HCT116 (cell line): ENCODE measurements at regions not wholly inside any gene's neighbourhood (a gene's known extent, or its start where the extent isn't known, plus 50 kb on each side); places are given as distances from the start of the nearest gene placed in this dataset.

Source experiments
- CEBPB ChIP-seq: IDR thresholded peaks from 2 replicates; pipeline ENCODE4 v1.6.1; 2012; ENCODE audit warnings: low read depth
- CTCF ChIP-seq, 3 experiments: fragments of 200-600 bp in 1 of 3; sonication (generic) in 1 of 3; IDR thresholded peaks in 2 of 3; conservative IDR thresholded peaks in 1 of 3; 2 replicates each; pipeline ENCODE4 v1.5.1; 2012 to 2017; ENCODE audit warnings: low read depth in 2 of 3, low read length in 2 of 3, antibody characterized with exemption in 1 of 3, borderline replicate concordance in 1 of 3, control low read depth in 1 of 3, mild to moderate bottlenecking in 1 of 3, mixed read lengths in 1 of 3, mixed run types in 1 of 3, moderate library complexity in 1 of 3; ENCODE audit not compliant: insufficient read depth in 1 of 3
- JUND ChIP-seq: IDR thresholded peaks from 2 replicates; pipeline ENCODE4 v1.6.1; 2012
- MAX ChIP-seq: IDR thresholded peaks from 2 replicates; pipeline ENCODE4 v1.6.1; 2012
- POLR2A ChIP-seq: IDR thresholded peaks from 2 replicates; pipeline ENCODE4 v1.7.0; 2011; ENCODE audit warnings: borderline replicate concordance; ENCODE audit not compliant: insufficient read depth, insufficient read length; ENCODE audit errors: extremely low read depth
- POLR2AphosphoS5 ChIP-seq: IDR thresholded peaks from 2 replicates; pipeline ENCODE4 v1.6.1; 2011; ENCODE audit warnings: mild to moderate bottlenecking, low read depth, low read length, moderate library complexity
- SP1 ChIP-seq: IDR thresholded peaks from 2 replicates; pipeline ENCODE4 v1.6.1; 2012; ENCODE audit warnings: low read depth
- ZBTB33 ChIP-seq: IDR thresholded peaks from 2 replicates; pipeline ENCODE4 v1.6.1; 2011; ENCODE audit warnings: mild to moderate bottlenecking, low read length, moderate library complexity; ENCODE audit not compliant: insufficient replicate concordance; ENCODE audit errors: extremely low read depth
- ZNF274 ChIP-seq: fragments of 200-500 bp; sonication (Bioruptor generic); IDR thresholded peaks from 2 replicates; pipeline ENCODE4 v1.6.1; 2014; ENCODE audit warnings: mild to moderate bottlenecking, low read depth, low read length, inconsistent platforms

- TF ChIP-seq CTCF (IDR thresholded peaks at IDR 0.05 in 2 of 3, conservative IDR thresholded peaks at IDR 0.05 in 1 of 3; ENCODE audit: borderline replicate concordance in 1 of 3, insufficient read depth in 1 of 3, low read depth in 2 of 3, low read length in 2 of 3) (no peak), POLR2A (no peak), CEBPB (no peak), JUND (no peak), POLR2AphosphoS5 (no peak), ZNF274 (no peak), SP1 (no peak), ZBTB33 (no peak), MAX (no peak)
Measured at GRCh38 chr3:194219826-194220410, 84.0 kb downstream of the HES1 start.
